OCI-LY7 (cell line): ENCODE measurements at regions not wholly inside any gene's neighbourhood (a gene's known extent, or its start where the extent isn't known, plus 50 kb on each side); places are given as distances from the start of the nearest gene placed in this dataset.

Experiments used
- BruUV-seq: library from RNA; stranded (reverse); fragments of 400-500 nt; replicated peaks from 2 replicates; lab custom pipeline; 2021; lab: Mats Ljungman, UMichigan
- CTCF ChIA-PET: fragments of 300-600 bp; sonication (Branson Sonifier 250); formaldehyde crosslinking; loops from one replicate; lab custom pipeline; 2022; ENCODE audit warnings: antibody characterized with exemption; ENCODE audit not compliant: unreplicated experiment; lab: Charles Lee
- POLR2A ChIA-PET: fragments of 300-600 bp; sonication (Branson Sonifier 250); formaldehyde crosslinking; loops from one replicate; lab custom pipeline; 2022; ENCODE audit warnings: antibody characterized with exemption; lab: Charles Lee
- DNase-seq: peaks from one replicate; pipeline ENCODE4 v3.0.0-alpha.2; 2015; ENCODE audit warnings: low spot score
- H2AFZ ChIP-seq: fragments of 200-600 bp; sonication (generic), shearing (Covaris generic); 2 replicates; pipeline ENCODE4 v1.6.1; 2014; ENCODE audit warnings: mild to moderate bottlenecking, antibody characterized with exemption, low read length, moderate library complexity
- H3K27ac ChIP-seq: fragments of 200-600 bp; sonication (generic); 2 replicates; pipeline ENCODE4 v1.5.1; 2014; ENCODE audit warnings: mixed run types, low read depth, mild to moderate bottlenecking, moderate library complexity, low read length, inconsistent platforms; ENCODE audit not compliant: poor library complexity, severe bottlenecking
- H3K36me3 ChIP-seq: fragments of 200-600 bp; sonication (generic); 2 replicates; pipeline ENCODE4 v1.6.1; 2014; ENCODE audit warnings: mild to moderate bottlenecking, antibody characterized with exemption, low read length, moderate library complexity, mixed read lengths; ENCODE audit not compliant: insufficient read depth
- H3K4me1 ChIP-seq: fragments of 200-600 bp; sonication (generic); 2 replicates; pipeline ENCODE4 v1.5.1; 2014; ENCODE audit warnings: mild to moderate bottlenecking, low read length; ENCODE audit not compliant: insufficient read depth, poor library complexity, severe bottlenecking
- H3K4me2 ChIP-seq: fragments of 200-600 bp; sonication (generic); 2 replicates; pipeline ENCODE4 v1.6.1; 2014; ENCODE audit warnings: mild to moderate bottlenecking, low read length
- H3K4me3 ChIP-seq: fragments of 200-600 bp; sonication (generic); 2 replicates; pipeline ENCODE4 v1.5.1; 2014; ENCODE audit warnings: mild to moderate bottlenecking, low read depth, low read length; ENCODE audit not compliant: poor library complexity, severe bottlenecking
- H3K79me2 ChIP-seq: fragments of 200-600 bp; sonication (generic); 2 replicates; pipeline ENCODE4 v1.6.1; 2016; ENCODE audit warnings: low read depth, mild to moderate bottlenecking, low read length, moderate library complexity, mixed read lengths; ENCODE audit not compliant: insufficient read depth
- H3K9me2 ChIP-seq: fragments of 200-600 bp; sonication (generic); 2 replicates; pipeline ENCODE4 v1.6.1; 2016; ENCODE audit warnings: mild to moderate bottlenecking, low read length, mixed read lengths; ENCODE audit not compliant: insufficient read depth
- H3K9me3 ChIP-seq: fragments of 200-600 bp; sonication (generic); 2 replicates; pipeline ENCODE4 v1.6.1; 2014; ENCODE audit warnings: mild to moderate bottlenecking, mixed run types, low read length, mixed read lengths
- H4K20me1 ChIP-seq: fragments of 200-600 bp; sonication (generic); 2 replicates; pipeline ENCODE4 v1.6.1; 2014; ENCODE audit warnings: mild to moderate bottlenecking, antibody characterized with exemption, low read length, moderate library complexity, mixed read lengths; ENCODE audit not compliant: insufficient read depth
- EZH2phosphoT487 ChIP-seq: fragments of 200-600 bp; sonication (generic); IDR thresholded peaks from 2 replicates; pipeline ENCODE4 v1.6.1; 2018; ENCODE audit warnings: low read depth, borderline replicate concordance, mild to moderate bottlenecking, mixed run types, antibody characterized with exemption, low read length, moderate library complexity, mixed read lengths
- intact Hi-C: fragments of 100-400 bp; cut with micrococcal nuclease; formaldehyde crosslinking; loops from one replicate; pipeline ENCODE4 v1.10.0; 2022; ENCODE audit not compliant: unreplicated experiment
- TF ChIP-seq, protein P1 (sequence below): fragments of 200-600 bp; sonication (generic); conservative IDR thresholded peaks from 2 replicates; pipeline ENCODE4 v1.5.1; 2014; ENCODE audit warnings: mild to moderate bottlenecking, antibody characterized with exemption, low read length, moderate library complexity, mixed read lengths

- Histone ChIP-seq H3K4me1 (no peaks in the 10 kb centered on the region), H2AFZ (no peak overlapping the region), H4K20me1 (no peaks in the 10 kb centered on the region), H3K27ac (no peak overlapping the region), H3K4me3 (no peak overlapping the region), H3K4me2 (no peak overlapping the region), H3K79me2 (no peaks in the 10 kb centered on the region), H3K36me3 (no peaks in the 10 kb centered on the region), H3K9me2 (no peaks in the 10 kb centered on the region), H3K9me3 (no peaks in the 10 kb centered on the region)
- BruUV-seq = no TSS peak
- CTCF ChIA-PET = no interaction called here
- intact Hi-C loops = no loop called here
- DNase-seq = no peak
- TF ChIP-seq EZH2phosphoT487 = no peak
- TF ChIP-seq, protein P1, sequence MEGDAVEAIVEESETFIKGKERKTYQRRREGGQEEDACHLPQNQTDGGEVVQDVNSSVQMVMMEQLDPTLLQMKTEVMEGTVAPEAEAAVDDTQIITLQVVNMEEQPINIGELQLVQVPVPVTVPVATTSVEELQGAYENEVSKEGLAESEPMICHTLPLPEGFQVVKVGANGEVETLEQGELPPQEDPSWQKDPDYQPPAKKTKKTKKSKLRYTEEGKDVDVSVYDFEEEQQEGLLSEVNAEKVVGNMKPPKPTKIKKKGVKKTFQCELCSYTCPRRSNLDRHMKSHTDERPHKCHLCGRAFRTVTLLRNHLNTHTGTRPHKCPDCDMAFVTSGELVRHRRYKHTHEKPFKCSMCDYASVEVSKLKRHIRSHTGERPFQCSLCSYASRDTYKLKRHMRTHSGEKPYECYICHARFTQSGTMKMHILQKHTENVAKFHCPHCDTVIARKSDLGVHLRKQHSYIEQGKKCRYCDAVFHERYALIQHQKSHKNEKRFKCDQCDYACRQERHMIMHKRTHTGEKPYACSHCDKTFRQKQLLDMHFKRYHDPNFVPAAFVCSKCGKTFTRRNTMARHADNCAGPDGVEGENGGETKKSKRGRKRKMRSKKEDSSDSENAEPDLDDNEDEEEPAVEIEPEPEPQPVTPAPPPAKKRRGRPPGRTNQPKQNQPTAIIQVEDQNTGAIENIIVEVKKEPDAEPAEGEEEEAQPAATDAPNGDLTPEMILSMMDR = no peak
- POLR2A ChIA-PET = no interaction called here
These were observed 360.3 kb upstream of the SPHKAP start for GRCh38 chr2:228541789-228542188.

GRCh38 chr2:228540976-228541375 is 359.5 kb upstream of the SPHKAP start:
- Histone ChIP-seq H3K4me2 (no peak overlapping the region), H3K9me2 (no peaks in the 10 kb centered on the region), H3K79me2 (no peaks in the 10 kb centered on the region), H3K36me3 (no peaks in the 10 kb centered on the region), H3K4me1 (no peaks in the 10 kb centered on the region), H3K4me3 (no peak overlapping the region), H3K27ac (no peak overlapping the region), H3K9me3 (0 out of 2 replicates have a peak, but pooled peaks cover 5% of the 10 kb centered on the region), H2AFZ (no peak overlapping the region), H4K20me1 (no peaks in the 10 kb centered on the region)
- TF ChIP-seq, protein P1 = no peak
- no peak for TF ChIP-seq EZH2phosphoT487
- no TSS peak for BruUV-seq
- DNase-seq = no peak
- ChIA-PET POLR2A (no interaction called here), CTCF (no interaction called here)
- intact Hi-C loops = no loop called here

GRCh38 chr2:228535396-228535795 is 353.9 kb upstream of the SPHKAP start:
- Histone ChIP-seq H3K4me1 (no peaks in the 10 kb centered on the region), H2AFZ (no peak overlapping the region), H3K9me2 (no peaks in the 10 kb centered on the region), H4K20me1 (no peaks in the 10 kb centered on the region), H3K79me2 (no peaks in the 10 kb centered on the region), H3K4me3 (no peak overlapping the region), H3K9me3 (peaks cover 14% of the 10 kb centered on the region; the same call in 1 of the 2 replicates), H3K27ac (no peak overlapping the region), H3K4me2 (no peak overlapping the region), H3K36me3 (no peaks in the 10 kb centered on the region)
- intact Hi-C loops = no loop called here
- BruUV-seq = no TSS peak
- peak; percentile 4 for DNase-seq
- ChIA-PET POLR2A (interaction anchor here (1.4 to 2.0 kb wide), 2 partner anchors 10 to 21 kb away, joined by 4 to 6 read pairs; no protein-coding TSS in a partner anchor), CTCF (no interaction called here)
- TF ChIP-seq, protein P1 = no peak
- no peak for TF ChIP-seq EZH2phosphoT487
